ENCODE measurements at regions not wholly inside any gene's neighbourhood (a gene's known extent, or its start where the extent isn't known, plus 50 kb on each side); places are given as distances from the start of the nearest gene placed in this dataset.

- no peak for DNase-seq (ENCODE audit: low spot score in 2 of 2)
- intact Hi-C loops (cut with DNase I): no loop called here
- Histone ChIP-seq H3K9me3 (no peaks in the 10 kb centered on the region), H3K27ac (no peak overlapping the region), H3K27me3 (no peaks in the 10 kb centered on the region), H3K36me3 (no peaks in the 10 kb centered on the region), H3K4me1 (no peaks in the 10 kb centered on the region), H3K4me3 (no peak overlapping the region)
- TF ChIP-seq, protein P1, sequence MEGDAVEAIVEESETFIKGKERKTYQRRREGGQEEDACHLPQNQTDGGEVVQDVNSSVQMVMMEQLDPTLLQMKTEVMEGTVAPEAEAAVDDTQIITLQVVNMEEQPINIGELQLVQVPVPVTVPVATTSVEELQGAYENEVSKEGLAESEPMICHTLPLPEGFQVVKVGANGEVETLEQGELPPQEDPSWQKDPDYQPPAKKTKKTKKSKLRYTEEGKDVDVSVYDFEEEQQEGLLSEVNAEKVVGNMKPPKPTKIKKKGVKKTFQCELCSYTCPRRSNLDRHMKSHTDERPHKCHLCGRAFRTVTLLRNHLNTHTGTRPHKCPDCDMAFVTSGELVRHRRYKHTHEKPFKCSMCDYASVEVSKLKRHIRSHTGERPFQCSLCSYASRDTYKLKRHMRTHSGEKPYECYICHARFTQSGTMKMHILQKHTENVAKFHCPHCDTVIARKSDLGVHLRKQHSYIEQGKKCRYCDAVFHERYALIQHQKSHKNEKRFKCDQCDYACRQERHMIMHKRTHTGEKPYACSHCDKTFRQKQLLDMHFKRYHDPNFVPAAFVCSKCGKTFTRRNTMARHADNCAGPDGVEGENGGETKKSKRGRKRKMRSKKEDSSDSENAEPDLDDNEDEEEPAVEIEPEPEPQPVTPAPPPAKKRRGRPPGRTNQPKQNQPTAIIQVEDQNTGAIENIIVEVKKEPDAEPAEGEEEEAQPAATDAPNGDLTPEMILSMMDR (IDR thresholded peaks at IDR 0.05): no peak
Observed at GRCh38 chr3:148219999-148220398, 477.7 kb upstream of the AGTR1 start.

- H3K27ac ChIP-seq: no peak overlapping the region
- intact Hi-C loops (cut with DNase I): no loop called here
- no peaks in the 10 kb centered on the region for H3K9me3 ChIP-seq
- TF ChIP-seq, protein P1 (IDR thresholded peaks at IDR 0.05): no peak
- no peak for DNase-seq (ENCODE audit: low spot score in 2 of 2)
- H3K4me1 ChIP-seq: no peaks in the 10 kb centered on the region
- H3K36me3 ChIP-seq: no peaks in the 10 kb centered on the region
- no peaks in the 10 kb centered on the region for H3K27me3 ChIP-seq
- H3K4me3 ChIP-seq: no peak overlapping the region
Observed at GRCh38 chr3:148221303-148221702, 476.4 kb upstream of the AGTR1 start.

DNA sequence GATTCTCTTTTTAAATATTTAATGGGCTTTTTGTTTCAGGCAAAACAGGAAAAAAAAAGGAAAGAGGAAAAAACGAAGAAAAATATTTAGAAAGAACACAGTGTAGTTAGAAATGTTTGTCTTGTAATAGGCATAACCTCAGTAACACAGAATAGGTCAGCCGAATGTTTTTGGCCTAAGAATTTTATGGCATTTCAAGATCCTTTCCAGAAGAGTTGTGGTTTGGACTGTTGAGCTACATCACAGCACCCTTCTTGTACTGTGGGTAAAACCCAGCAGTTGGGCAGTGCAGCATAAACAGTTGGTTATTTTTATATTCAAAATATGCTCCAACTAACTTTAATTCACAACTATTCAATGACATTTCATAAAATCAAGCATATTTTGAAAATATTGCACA lies 474.4 kb upstream of the AGTR1 start:
- intact Hi-C loops (cut with DNase I): no loop called here
- no peaks in the 10 kb centered on the region for H3K4me1 ChIP-seq
- H3K36me3 ChIP-seq: no peaks in the 10 kb centered on the region
- no peak for DNase-seq (ENCODE audit: low spot score in 2 of 2)
- H3K27ac ChIP-seq: no peak overlapping the region
- TF ChIP-seq, protein P1 (IDR thresholded peaks at IDR 0.05): no peak
- no peaks in the 10 kb centered on the region for H3K9me3 ChIP-seq
- no peaks in the 10 kb centered on the region for H3K27me3 ChIP-seq
- no peak overlapping the region for H3K4me3 ChIP-seq

GRCh38 chr3:148226246-148226645 lies 471.5 kb upstream of the AGTR1 start:
- H3K27ac ChIP-seq: no peak overlapping the region
- no peak for DNase-seq (ENCODE audit: low spot score in 2 of 2)
- no peak overlapping the region for H3K4me3 ChIP-seq
- no peaks in the 10 kb centered on the region for H3K27me3 ChIP-seq
- no peaks in the 10 kb centered on the region for H3K4me1 ChIP-seq
- TF ChIP-seq, protein P1 (IDR thresholded peaks at IDR 0.05): no peak
- H3K9me3 ChIP-seq: no peaks in the 10 kb centered on the region
- intact Hi-C loops (cut with DNase I): no loop called here
- H3K36me3 ChIP-seq: no peaks in the 10 kb centered on the region

DNA sequence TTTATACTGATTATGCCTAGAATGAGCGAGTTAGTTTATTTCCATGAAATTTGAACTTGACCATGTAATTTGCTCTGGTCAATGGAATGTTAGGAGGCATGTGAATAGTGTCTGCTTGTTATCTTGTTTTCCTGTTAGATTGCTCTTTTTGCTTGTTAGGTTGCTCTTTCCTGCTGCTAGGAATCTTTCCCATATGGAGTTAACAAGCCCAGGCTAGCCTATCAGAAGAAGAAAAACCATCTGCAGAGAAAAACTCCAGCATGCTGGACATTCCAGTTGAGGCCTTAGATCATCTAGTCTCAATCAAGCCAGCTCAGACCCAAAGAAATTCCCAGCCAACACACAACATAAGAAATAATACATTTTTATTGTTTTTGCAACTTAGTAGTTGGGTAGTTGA lies 470.2 kb upstream of the AGTR1 start:
- H3K36me3 ChIP-seq: no peaks in the 10 kb centered on the region
- H3K4me1 ChIP-seq: no peaks in the 10 kb centered on the region
- DNase-seq (ENCODE audit: low spot score in 2 of 2): no peak
- H3K27ac ChIP-seq: no peak overlapping the region
- H3K9me3 ChIP-seq: no peaks in the 10 kb centered on the region
- TF ChIP-seq, protein P1 (IDR thresholded peaks at IDR 0.05): no peak
- intact Hi-C loops (cut with DNase I): no loop called here
- H3K27me3 ChIP-seq: no peaks in the 10 kb centered on the region
- no peak overlapping the region for H3K4me3 ChIP-seq

- Histone ChIP-seq H3K4me3 (no peak overlapping the region), H3K27me3 (no peaks in the 10 kb centered on the region), H3K4me1 (no peaks in the 10 kb centered on the region), H3K9me3 (no peaks in the 10 kb centered on the region), H3K27ac (no peak overlapping the region), H3K36me3 (no peaks in the 10 kb centered on the region)
- TF ChIP-seq, protein P1 (IDR thresholded peaks at IDR 0.05): no peak
- no peak for DNase-seq (ENCODE audit: low spot score in 2 of 2)
- intact Hi-C loops (cut with DNase I): no loop called here
Observed at GRCh38 chr3:148229107-148229506, 468.6 kb upstream of the AGTR1 start.

Data from ascending aorta (tissue), 2 donors.